Ishikawa (cell line): ENCODE measurements at regions not wholly inside any gene's neighbourhood (a gene's known extent, or its start where the extent isn't known, plus 50 kb on each side); places are given as distances from the start of the nearest gene placed in this dataset.

Experiments used
- CREB1 ChIP-seq: IDR thresholded peaks from 2 replicates; pipeline ENCODE4 v1.6.1; 2012; ENCODE audit warnings: low read depth
- EGR1 ChIP-seq: IDR thresholded peaks from 2 replicates; pipeline ENCODE4 v1.6.1; 2012
- EP300 ChIP-seq: IDR thresholded peaks from 2 replicates; pipeline ENCODE4 v1.6.1; 2012; ENCODE audit warnings: borderline replicate concordance
- FOXM1 ChIP-seq: IDR thresholded peaks from 2 replicates; pipeline ENCODE4 v1.6.1; 2012; ENCODE audit warnings: low read depth, borderline replicate concordance
- NFIC ChIP-seq: IDR thresholded peaks from 2 replicates; pipeline ENCODE4 v1.6.1; 2012
- RAD21 ChIP-seq: IDR thresholded peaks from 2 replicates; pipeline ENCODE4 v1.6.1; 2012; ENCODE audit warnings: low read depth
- REST ChIP-seq: IDR thresholded peaks from 2 replicates; pipeline ENCODE4 v1.6.1; 2012; ENCODE audit warnings: low read depth, mild to moderate bottlenecking
- TAF1 ChIP-seq: IDR thresholded peaks from 2 replicates; pipeline ENCODE4 v1.6.1; 2012; ENCODE audit warnings: low read depth, mild to moderate bottlenecking
- TCF12 ChIP-seq: IDR thresholded peaks from 2 replicates; pipeline ENCODE4 v1.6.1; 2012; ENCODE audit warnings: low read depth
- YY1 ChIP-seq: IDR thresholded peaks from 2 replicates; pipeline ENCODE4 v1.6.1; 2012; ENCODE audit warnings: low read depth

- no peak for TF ChIP-seq YY1
- TF ChIP-seq EP300 = no peak
- no peak for TF ChIP-seq TCF12
- TF ChIP-seq FOXM1 = no peak
- TF ChIP-seq TAF1 = no peak
- no peak for TF ChIP-seq EGR1
- TF ChIP-seq REST = no peak
- TF ChIP-seq CREB1 = no peak
- no peak for TF ChIP-seq NFIC
- TF ChIP-seq RAD21 = no peak
Measured at GRCh38 chr2:187644486-187644885, 90.3 kb upstream of the TFPI start.
